B cell (primary cell): ENCODE measurements at regions not wholly inside any gene's neighbourhood (a gene's known extent, or its start where the extent isn't known, plus 50 kb on each side); places are given as distances from the start of the nearest gene placed in this dataset.

Source experiments
- ATAC-seq: fragments of 200-7000 bp; cut with Tn5 transposase; one replicate; pipeline ENCODE4 v1.10.0; 2021; ENCODE audit warnings: low read depth, mild to moderate bottlenecking, moderate number of reproducible peaks, moderate library complexity
- CTCF ChIA-PET: fragments of 350-600 bp; sonication (Branson Sonifier 250); formaldehyde crosslinking; loops from one replicate; lab custom pipeline; 2021; ENCODE audit warnings: antibody characterized with exemption, inconsistent platforms; lab: Charles Lee
- POLR2A ChIA-PET: fragments of 350-600 bp; sonication (Branson Sonifier 250); formaldehyde crosslinking; loops from one replicate; lab custom pipeline; 2021; ENCODE audit warnings: antibody characterized with exemption; lab: Charles Lee
- DNase-seq: peaks from one replicate; pipeline ENCODE4 v3.0.0; 2013
- H2AFZ ChIP-seq: 2 replicates; pipeline ENCODE4 v1.6.1; 2012; ENCODE audit warnings: mild to moderate bottlenecking, low read depth, low read length; ENCODE audit not compliant: insufficient read depth, poor library complexity, severe bottlenecking
- H3K27ac ChIP-seq, 2 donors: 1 replicate in 1 of 2; 2 replicates in 1 of 2; pipeline ENCODE4 v1.5.1; 2012 to 2013; ENCODE audit warnings: low read length in 2 of 2, mild to moderate bottlenecking in 2 of 2, moderate library complexity in 1 of 2
- H3K27me3 ChIP-seq, 4 experiments: fragments of 200-600 bp in 1 of 4; sonication (generic) in 1 of 4; replicated peaks in 1 of 4; 1 replicate in 2 of 4; 2 replicates in 2 of 4; pipeline versions ENCODE4 v1.6.1 to v1.7.0; 2013 to 2016; ENCODE audit warnings: low read length in 3 of 4, mild to moderate bottlenecking in 2 of 4, mixed read lengths in 1 of 4, moderate library complexity in 1 of 4; ENCODE audit not compliant: insufficient read depth in 4 of 4, control insufficient read depth in 3 of 4; ENCODE audit errors: control extremely low read depth in 1 of 4
- H3K36me3 ChIP-seq, 2 experiments: replicated peaks in 1 of 2; 1 replicate in 1 of 2; 2 replicates in 1 of 2; pipeline versions ENCODE4 v1.6.1 to v1.7.1; 2013; ENCODE audit warnings: low read length in 1 of 2; ENCODE audit not compliant: insufficient read depth in 2 of 2, control insufficient read depth in 1 of 2; ENCODE audit errors: control extremely low read depth in 1 of 2, extremely low read depth in 1 of 2
- H3K4me1 ChIP-seq, 2 donors: fragments of 200-600 bp in 1 of 2; sonication (generic) in 1 of 2; 1 replicate in 1 of 2; 2 replicates in 1 of 2; pipeline versions ENCODE4 v1.5.1 to v1.6.1; 2013 to 2017; ENCODE audit warnings: low read length in 2 of 2; ENCODE audit not compliant: control insufficient read depth in 2 of 2, insufficient read depth in 2 of 2
- H3K4me2 ChIP-seq: replicated peaks from 2 replicates; pipeline ENCODE3; 2012; ENCODE audit warnings: mild to moderate bottlenecking, low read depth, low read length; ENCODE audit not compliant: poor library complexity, severe bottlenecking
- H3K4me3 ChIP-seq, 5 experiments: fragments of 200-600 bp in 1 of 5; sonication (generic) in 1 of 5; 1 replicate in 3 of 5; 2 replicates in 2 of 5; pipeline versions ENCODE4 v1.5.1 to v1.7.0; 2011 to 2016; ENCODE audit warnings: low read length in 4 of 5, mild to moderate bottlenecking in 4 of 5, low read depth in 2 of 5, control low read depth in 1 of 5, moderate library complexity in 1 of 5; ENCODE audit not compliant: insufficient read depth in 1 of 5; ENCODE audit errors: control extremely low read depth in 1 of 5, extremely low read depth in 1 of 5
- H3K79me2 ChIP-seq: fragments of 200-600 bp; sonication (generic); one replicate; pipeline ENCODE4 v1.6.0; 2016; ENCODE audit warnings: low read length; ENCODE audit not compliant: control insufficient read depth, insufficient read depth
- H3K9ac ChIP-seq: fragments of 200-600 bp; sonication (generic); 2 replicates; pipeline ENCODE4 v1.6.1; 2017; ENCODE audit warnings: mild to moderate bottlenecking, low read length, moderate library complexity
- H3K9me3 ChIP-seq, 3 donors: one replicate each; pipeline versions ENCODE4 v1.6.1 to v1.7.1; 2013; ENCODE audit warnings: low read length in 2 of 3; ENCODE audit not compliant: control insufficient read depth in 2 of 3, insufficient read depth in 1 of 3; ENCODE audit errors: control extremely low read depth in 1 of 3
- H4K20me1 ChIP-seq: 2 replicates; pipeline ENCODE4 v1.6.0; 2012; ENCODE audit warnings: mild to moderate bottlenecking, low read length; ENCODE audit not compliant: insufficient read depth, control insufficient read depth, poor library complexity, severe bottlenecking
- H3K27ac Mint-ChIP-seq: one replicate; pipeline ENCODE4 v1.8.0; 2021; ENCODE audit warnings: mixed read lengths
- H3K27me3 Mint-ChIP-seq: one replicate; pipeline ENCODE4 v1.8.0; 2021; ENCODE audit warnings: mixed read lengths
- H3K4me1 Mint-ChIP-seq: one replicate; pipeline ENCODE4 v1.8.0; 2021; ENCODE audit warnings: mixed read lengths
- H3K4me3 Mint-ChIP-seq: one replicate; pipeline ENCODE4 v1.8.0; 2021; ENCODE audit warnings: mixed read lengths
- H3K9me3 Mint-ChIP-seq: one replicate; pipeline ENCODE4 v1.8.0; 2022; ENCODE audit warnings: mixed read lengths; ENCODE audit not compliant: insufficient read depth
- EZH2 ChIP-seq: IDR thresholded peaks from 2 replicates; pipeline ENCODE4 v1.6.1; 2012; ENCODE audit warnings: borderline replicate concordance, low read depth, mild to moderate bottlenecking, moderate library complexity, low read length; ENCODE audit not compliant: insufficient read depth, poor library complexity, severe bottlenecking
- WGBS: methylation state at CpG from one replicate; pipeline ENCODE4 v1.1.5; 2013; ENCODE audit warnings: missing lambda C conversion rate; ENCODE audit not compliant: insufficient coverage; 5-methylcytosine and 5-hydroxymethylcytosine counted together
- intact Hi-C: fragments of 100-400 bp; cut with micrococcal nuclease; formaldehyde crosslinking; loops from one replicate; pipeline ENCODE4 v1.10.0; 2022
- TF ChIP-seq, protein P1 (sequence below): fragments of 200-600 bp; IDR thresholded peaks from one replicate; pipeline ENCODE4 v1.8.0; 2022; ENCODE audit warnings: antibody characterized with exemption, mild to moderate bottlenecking

- Mint-ChIP-seq H3K4me3 (no peak overlapping the region), H3K4me1 (no peaks in the 10 kb centered on the region), H3K9me3 (peaks cover 2% of the 10 kb centered on the region), H3K27me3 (no peaks in the 10 kb centered on the region), H3K27ac (no peak overlapping the region)
- DNase-seq (peak; percentile 1), ATAC-seq (no peak)
- no peak overlapping the region for H3K4me2 ChIP-seq
- H3K79me2 ChIP-seq = no peaks in the 10 kb centered on the region
- H3K4me1 ChIP-seq = no peaks in the 10 kb centered on the region
- no CpG with 5 or more reads among the region's 5 CpGs for WGBS
- H3K9ac ChIP-seq = no peak overlapping the region
- intact Hi-C loops = no loop called here
- H3K36me3 ChIP-seq = no peaks in the 10 kb centered on the region
- ChIA-PET POLR2A (no interaction called here), CTCF (no interaction called here)
- no peak overlapping the region for H3K27ac ChIP-seq
- no peaks in the 10 kb centered on the region for H3K27me3 ChIP-seq
- H2AFZ ChIP-seq = no peak overlapping the region
- TF ChIP-seq, protein P1, sequence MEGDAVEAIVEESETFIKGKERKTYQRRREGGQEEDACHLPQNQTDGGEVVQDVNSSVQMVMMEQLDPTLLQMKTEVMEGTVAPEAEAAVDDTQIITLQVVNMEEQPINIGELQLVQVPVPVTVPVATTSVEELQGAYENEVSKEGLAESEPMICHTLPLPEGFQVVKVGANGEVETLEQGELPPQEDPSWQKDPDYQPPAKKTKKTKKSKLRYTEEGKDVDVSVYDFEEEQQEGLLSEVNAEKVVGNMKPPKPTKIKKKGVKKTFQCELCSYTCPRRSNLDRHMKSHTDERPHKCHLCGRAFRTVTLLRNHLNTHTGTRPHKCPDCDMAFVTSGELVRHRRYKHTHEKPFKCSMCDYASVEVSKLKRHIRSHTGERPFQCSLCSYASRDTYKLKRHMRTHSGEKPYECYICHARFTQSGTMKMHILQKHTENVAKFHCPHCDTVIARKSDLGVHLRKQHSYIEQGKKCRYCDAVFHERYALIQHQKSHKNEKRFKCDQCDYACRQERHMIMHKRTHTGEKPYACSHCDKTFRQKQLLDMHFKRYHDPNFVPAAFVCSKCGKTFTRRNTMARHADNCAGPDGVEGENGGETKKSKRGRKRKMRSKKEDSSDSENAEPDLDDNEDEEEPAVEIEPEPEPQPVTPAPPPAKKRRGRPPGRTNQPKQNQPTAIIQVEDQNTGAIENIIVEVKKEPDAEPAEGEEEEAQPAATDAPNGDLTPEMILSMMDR = no peak
- TF ChIP-seq EZH2 = no peak
- no peak overlapping the region for H3K4me3 ChIP-seq
- peaks cover 0 to 10% (median 1%) of the 10 kb centered on the region in 3 donors for H3K9me3 ChIP-seq
- H4K20me1 ChIP-seq = no peaks in the 10 kb centered on the region
Measured at GRCh38 chr21:19998453-19998852, 999.8 kb upstream of the NCAM2 start.

DNA sequence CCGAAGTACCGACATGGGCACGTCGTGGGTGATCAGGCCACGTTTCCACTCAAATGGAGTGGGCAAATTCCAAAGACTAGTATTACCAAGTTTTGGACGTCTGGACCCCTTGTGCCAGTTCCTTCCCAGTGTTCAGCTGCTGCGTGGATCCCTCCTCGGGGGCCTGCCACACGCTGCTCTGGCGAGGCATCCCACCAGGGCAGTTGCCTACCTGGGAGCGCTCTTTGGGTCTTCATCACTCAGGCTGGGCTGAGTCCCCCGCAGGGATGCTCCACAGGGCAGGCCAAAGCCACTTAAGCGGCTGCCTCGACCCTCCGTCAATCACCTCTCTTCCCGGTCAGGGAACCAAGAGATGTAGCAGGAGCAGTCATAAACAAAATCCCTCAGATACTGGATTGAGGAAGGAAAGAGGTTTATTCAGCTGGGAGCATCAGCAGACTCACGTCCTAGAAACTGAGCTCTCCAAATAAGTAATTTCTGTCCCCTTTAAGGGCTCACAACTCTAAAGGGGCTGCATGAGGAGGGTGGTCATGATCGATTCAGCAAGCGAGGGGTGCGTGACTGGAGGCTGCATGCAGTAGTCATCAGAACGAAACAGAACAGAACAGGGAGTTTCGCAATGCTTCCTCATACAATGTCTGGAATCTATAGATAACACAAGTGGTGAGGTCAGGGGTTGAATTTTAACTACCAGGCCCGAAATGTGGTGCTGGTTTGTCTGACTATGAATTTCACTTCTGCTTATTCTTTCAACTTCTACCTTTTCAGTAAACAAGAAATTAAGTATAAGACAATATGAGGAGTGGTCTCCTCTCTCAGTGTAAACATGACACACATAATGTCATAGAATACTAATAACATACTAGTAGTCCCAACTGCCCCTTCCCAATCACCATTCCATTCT is 998.6 kb upstream of the NCAM2 start:
- H3K36me3 ChIP-seq = no peaks in the 10 kb centered on the region
- CTCF ChIA-PET = no interaction called here
- H3K9me3 Mint-ChIP-seq = peaks cover 2% of the 10 kb centered on the region
- no peaks in the 10 kb centered on the region for H3K4me1 ChIP-seq
- no peaks in the 10 kb centered on the region for H3K27me3 ChIP-seq
- POLR2A ChIA-PET = no interaction called here
- no peak overlapping the region for H2AFZ ChIP-seq
- peaks cover 0 to 10% (median 1%) of the 10 kb centered on the region in 3 donors for H3K9me3 ChIP-seq
- no peak overlapping the region for H3K27ac ChIP-seq
- no peak for ATAC-seq
- H3K27me3 Mint-ChIP-seq = no peaks in the 10 kb centered on the region
- intact Hi-C loops = no loop called here
- H3K4me1 Mint-ChIP-seq = no peaks in the 10 kb centered on the region
- H3K4me3 Mint-ChIP-seq = no peak overlapping the region
- H4K20me1 ChIP-seq = no peaks in the 10 kb centered on the region
- no peak overlapping the region for H3K4me3 ChIP-seq
- 90% methylated on average over 19 of the region's 23 CpGs for WGBS
- no peak overlapping the region for H3K27ac Mint-ChIP-seq
- TF ChIP-seq EZH2 = no peak
- TF ChIP-seq, protein P1 = no peak
- no peak overlapping the region for H3K4me2 ChIP-seq
- DNase-seq = no peak
- no peak overlapping the region for H3K9ac ChIP-seq
- no peaks in the 10 kb centered on the region for H3K79me2 ChIP-seq
